Kidney (tissue), 13 donors: ENCODE measurements at regions not wholly inside any gene's neighbourhood (a gene's known extent, or its start where the extent isn't known, plus 50 kb on each side); places are given as distances from the start of the nearest gene placed in this dataset.

ENCODE experiments used
- DNase-seq, 5 donors: peaks; one replicate each; pipeline ENCODE4 v3.0.0-alpha.2; 2013 to 2020
- FAIRE-seq: peaks from 2 replicates; lab custom pipeline; 2012; peaks lifted over from hg19 to GRCh38; lab: Jason Lieb, UNC
- H3K27ac ChIP-seq, 2 donors: one replicate each; pipeline ENCODE4 v1.7.0; 2013; ENCODE audit warnings: low read depth in 2 of 2, low read length in 2 of 2, inconsistent platforms in 1 of 2
- H3K27me3 ChIP-seq: one replicate; pipeline ENCODE4 v1.7.1; 2013; ENCODE audit warnings: low read length, inconsistent platforms; ENCODE audit not compliant: control insufficient read depth, insufficient read depth
- H3K36me3 ChIP-seq, 3 donors: one replicate each; pipeline versions ENCODE4 v1.7.0 to v1.7.1; 2013; ENCODE audit warnings: low read length in 3 of 3, control low read depth in 1 of 3, inconsistent platforms in 1 of 3; ENCODE audit not compliant: insufficient read depth in 3 of 3, control insufficient read depth in 2 of 3
- H3K4me1 ChIP-seq, 3 donors: one replicate each; pipeline versions ENCODE4 v1.7.0 to v1.7.1; 2013; ENCODE audit warnings: low read length in 3 of 3, inconsistent platforms in 1 of 3, low read depth in 1 of 3; ENCODE audit not compliant: control insufficient read depth in 2 of 3, insufficient read depth in 2 of 3
- H3K4me3 ChIP-seq, 3 donors: one replicate each; pipeline versions ENCODE4 v1.7.0 to v1.8.1; 2013; ENCODE audit warnings: low read length in 3 of 3, control low read depth in 1 of 3, inconsistent platforms in 1 of 3
- H3K9ac ChIP-seq, 3 donors: one replicate each; pipeline versions ENCODE4 v1.7.0 to v1.7.1; 2013; ENCODE audit warnings: low read length in 3 of 3, control low read depth in 1 of 3, inconsistent platforms in 1 of 3
- H3K9me3 ChIP-seq, 3 donors: one replicate each; pipeline versions ENCODE4 v1.7.0 to v1.7.1; 2013; ENCODE audit warnings: low read length in 3 of 3, control low read depth in 1 of 3, inconsistent platforms in 1 of 3; ENCODE audit not compliant: control insufficient read depth in 2 of 3, insufficient read depth in 1 of 3
- CTCF ChIP-seq: IDR thresholded peaks from 3 replicates; pipeline ENCODE4 v1.5.1; 2012; ENCODE audit warnings: mild to moderate bottlenecking, moderate library complexity, borderline replicate concordance; ENCODE audit not compliant: insufficient read depth; ENCODE audit errors: extremely low read depth
- intact Hi-C: fragments of 100-400 bp; cut with DNase I; formaldehyde crosslinking; loops from one replicate; pipeline ENCODE4 v1.11.1; 2022
- donor health status: control.
- donor health status: control.
- donor health status: control.
- donor health status: control.
- donor health status: control.
- donor health status: DM: yes; HTN: yes; CAD: no.
- donor health status: Normal renal cell carcinoma (clear cell type).

DNA sequence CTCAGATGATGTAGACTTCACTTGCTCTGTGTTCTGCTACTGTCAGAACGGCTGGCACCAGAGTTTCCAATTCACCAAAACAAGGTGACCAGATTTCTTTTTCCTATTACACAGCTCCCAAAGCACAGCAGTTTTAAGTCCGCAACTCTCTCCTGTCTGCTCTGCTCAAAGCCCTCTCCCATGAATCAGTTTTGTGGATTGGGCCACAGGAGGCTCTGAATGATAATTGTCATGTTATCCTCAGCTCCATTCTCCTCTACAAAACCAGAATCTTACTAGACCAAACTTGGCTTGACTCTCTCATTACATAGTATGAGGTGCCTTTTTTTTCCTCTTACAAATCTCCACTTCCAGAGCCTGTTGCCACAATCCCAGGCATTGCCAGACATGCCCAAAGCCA is 223.5 kb downstream of the SNX13 start:
- no peak for TF ChIP-seq CTCF
- Histone ChIP-seq H3K9ac (no peak overlapping the region), H3K27me3 (no peaks in the 10 kb centered on the region), H3K4me3 (no peak overlapping the region), H3K27ac (no peak overlapping the region), H3K36me3 (no peaks in the 10 kb centered on the region), H3K9me3 (no peaks in the 10 kb centered on the region), H3K4me1 (no peaks in the 10 kb centered on the region)
- FAIRE-seq (no peak), DNase-seq (no peak)
- intact Hi-C loops = no loop called here

DNA sequence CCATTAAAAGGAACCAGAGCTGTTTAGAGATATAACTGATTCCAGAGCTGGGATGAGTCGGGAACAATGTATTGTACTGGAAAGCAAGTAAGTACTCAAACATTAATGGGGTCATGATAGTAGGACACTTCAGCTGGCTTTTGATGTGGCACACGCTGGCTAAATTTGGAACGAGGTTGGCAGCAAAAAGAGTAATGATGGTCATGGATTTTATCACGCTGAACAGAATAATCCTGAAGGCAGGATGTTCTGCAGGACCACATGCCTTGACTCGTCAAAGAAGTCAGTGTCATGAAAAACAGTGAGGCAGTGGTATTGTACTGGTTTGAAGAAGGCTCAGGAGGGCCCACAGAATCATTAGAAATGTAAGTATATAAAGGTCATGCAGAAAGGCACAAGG is 220.3 kb downstream of the SNX13 start:
- no peak for TF ChIP-seq CTCF
- Histone ChIP-seq H3K4me1 (no peaks in the 10 kb centered on the region), H3K27ac (no peak overlapping the region), H3K4me3 (no peak overlapping the region), H3K9ac (no peak overlapping the region), H3K9me3 (no peaks in the 10 kb centered on the region), H3K36me3 (no peaks in the 10 kb centered on the region), H3K27me3 (no peaks in the 10 kb centered on the region)
- no peak for DNase-seq
- no peak for FAIRE-seq
- intact Hi-C loops = no loop called here

DNA sequence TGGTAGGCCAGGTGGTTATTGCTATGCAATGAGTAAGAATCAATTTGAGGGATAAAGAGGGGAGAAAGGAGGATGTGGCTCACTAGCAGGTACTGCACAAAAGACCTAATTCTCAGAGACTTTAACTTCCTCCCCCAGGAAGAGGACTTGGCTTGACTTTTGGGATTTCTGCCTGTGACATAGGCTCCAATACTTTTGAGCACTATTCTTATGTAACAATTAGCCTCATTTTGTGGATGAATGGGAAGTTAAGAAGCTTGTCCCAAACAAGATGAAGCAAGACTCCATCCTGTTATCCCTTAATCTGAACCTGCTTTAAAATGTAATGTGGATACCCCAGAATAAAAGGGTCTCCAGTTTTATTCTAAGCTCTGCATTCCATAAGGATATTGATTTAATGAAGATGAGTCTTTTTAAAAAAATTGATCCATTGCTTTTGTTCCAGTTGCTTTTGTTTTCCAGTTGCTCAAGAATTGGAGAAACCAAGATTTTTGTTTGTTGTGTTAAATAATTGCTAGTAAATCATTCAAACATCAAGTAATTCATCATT is 218.5 kb downstream of the SNX13 start:
- Histone ChIP-seq H3K36me3 (no peaks in the 10 kb centered on the region), H3K27ac (no peak overlapping the region), H3K9me3 (no peaks in the 10 kb centered on the region), H3K4me1 (no peaks in the 10 kb centered on the region), H3K27me3 (no peaks in the 10 kb centered on the region), H3K4me3 (no peak overlapping the region), H3K9ac (no peak overlapping the region)
- FAIRE-seq (no peak), DNase-seq (no peak)
- TF ChIP-seq CTCF = no peak
- intact Hi-C loops = no loop called here

GRCh38 chr7:17722798-17723197 is 217.5 kb downstream of the SNX13 start:
- intact Hi-C loops = no loop called here

More at GRCh38 chr7:17722798-17723197, 217.5 kb downstream of the SNX13 start:
- Histone ChIP-seq H3K4me1 (no peaks in the 10 kb centered on the region), H3K27ac (no peak overlapping the region), H3K9ac (no peak overlapping the region), H3K9me3 (no peaks in the 10 kb centered on the region), H3K36me3 (no peaks in the 10 kb centered on the region), H3K27me3 (no peaks in the 10 kb centered on the region), H3K4me3 (no peak overlapping the region)
- no peak for FAIRE-seq
- TF ChIP-seq CTCF = no peak
- no peak for DNase-seq
